Activated CD8-positive, alpha-beta memory T cell treated with anti-CD3 and anti-CD28 coated beads, Interleukin-2, amount 50 U/mL, for 48 hours (primary cell): ENCODE measurements at regions not wholly inside any gene's neighbourhood (a gene's known extent, or its start where the extent isn't known, plus 50 kb on each side); places are given as distances from the start of the nearest gene placed in this dataset.

Experiments
- DNase-seq: peaks from one replicate; pipeline ENCODE4 v3.0.0-alpha.2; 2020

- no peak for DNase-seq
Observed at GRCh38 chr5:68542207-68542606, 326.7 kb downstream of the PIK3R1 start.

- no peak for DNase-seq
Observed at GRCh38 chr5:68543212-68543611, 327.7 kb downstream of the PIK3R1 start.

DNA sequence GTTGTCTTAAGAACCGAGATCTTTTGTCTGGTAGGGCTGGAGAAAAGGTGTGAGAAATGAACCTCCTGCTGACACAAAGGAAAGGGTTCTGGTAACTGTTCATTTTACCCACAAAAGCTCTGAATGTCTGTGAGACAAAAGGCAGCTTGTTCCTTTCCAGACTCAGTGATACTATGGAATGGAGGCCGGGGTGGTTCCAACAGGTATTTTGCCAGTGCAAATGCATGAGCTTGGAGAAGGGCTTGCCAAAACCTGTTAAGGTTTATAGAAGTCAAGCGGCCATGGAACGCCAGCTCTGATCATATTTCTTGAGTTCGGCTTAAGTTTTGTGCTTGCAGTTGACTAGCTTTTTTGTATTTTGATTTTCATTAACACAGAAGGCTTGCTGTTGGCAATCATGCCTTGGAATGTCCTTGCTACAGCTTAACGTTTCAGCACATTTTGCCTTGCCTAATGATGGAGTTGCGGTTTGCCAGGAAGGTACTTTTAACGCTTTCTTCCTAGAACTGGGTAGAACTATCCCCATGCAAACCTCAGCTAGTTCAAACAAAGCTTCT is 328.6 kb downstream of the PIK3R1 start:
- DNase-seq, result no peak

GRCh38 chr5:68544648-68545552 is 329.3 kb downstream of the PIK3R1 start:
- no peak for DNase-seq

- no peak for DNase-seq
Observed at GRCh38 chr5:68545636-68546295, 330.2 kb downstream of the PIK3R1 start.

DNA sequence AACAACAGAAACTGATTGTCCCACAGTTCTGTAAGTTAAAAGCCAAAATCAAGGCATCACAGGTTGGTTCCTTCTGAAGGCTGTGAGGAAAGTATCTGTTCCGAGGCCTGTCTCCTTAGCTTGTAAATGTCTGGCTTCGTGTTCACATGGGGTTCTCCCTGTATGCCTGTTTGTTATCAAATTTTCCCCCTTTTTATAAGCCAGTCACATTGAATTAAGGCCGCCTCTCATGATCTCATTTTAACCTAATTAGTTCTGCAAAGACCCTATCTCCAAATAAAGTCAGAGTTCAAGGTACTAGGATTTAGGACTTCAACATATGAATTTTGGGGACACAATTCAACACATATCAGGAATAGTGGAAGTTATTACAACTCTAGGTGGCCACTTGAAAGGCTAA is 331.5 kb downstream of the PIK3R1 start:
- DNase-seq, result no peak

- no peak for DNase-seq
Observed at GRCh38 chr5:68547622-68548021, 332.1 kb downstream of the PIK3R1 start.

DNA sequence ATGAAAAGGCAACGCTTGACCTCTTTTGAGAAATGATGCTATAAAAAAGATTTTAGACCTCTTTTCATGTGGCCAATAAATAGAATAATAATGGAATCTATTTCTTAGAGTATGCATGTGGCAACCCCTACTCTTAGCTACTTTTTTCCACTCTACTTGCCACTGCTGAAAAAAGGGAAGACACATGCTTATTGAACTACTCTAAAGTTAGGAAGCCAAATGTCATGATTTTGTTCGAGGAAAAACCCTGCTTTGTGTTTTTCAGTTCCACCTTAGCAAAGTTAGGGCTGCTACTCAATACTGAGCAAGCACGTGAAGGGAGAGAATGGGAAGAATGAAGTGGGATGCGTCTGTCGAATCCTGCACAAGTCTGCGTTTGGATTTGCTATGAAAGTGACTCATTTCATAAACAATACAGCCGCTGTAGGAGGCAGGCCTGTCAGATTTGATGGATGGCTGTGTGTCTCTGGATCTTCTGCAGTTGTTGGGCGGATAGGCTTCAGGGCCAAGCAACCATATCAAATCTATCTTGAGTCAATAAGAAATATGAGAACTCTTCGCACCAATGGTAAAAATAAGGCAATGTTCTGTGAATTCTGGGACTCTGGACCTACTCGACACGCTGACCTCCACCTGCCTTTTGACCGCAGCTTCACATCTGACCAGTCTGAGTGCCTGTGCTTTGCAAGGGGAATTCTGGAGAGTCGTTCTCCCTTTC is 333.6 kb downstream of the PIK3R1 start:
- DNase-seq, result no peak

- DNase-seq, result no peak
Observed at GRCh38 chr5:68550015-68550414, 334.5 kb downstream of the PIK3R1 start.

DNA sequence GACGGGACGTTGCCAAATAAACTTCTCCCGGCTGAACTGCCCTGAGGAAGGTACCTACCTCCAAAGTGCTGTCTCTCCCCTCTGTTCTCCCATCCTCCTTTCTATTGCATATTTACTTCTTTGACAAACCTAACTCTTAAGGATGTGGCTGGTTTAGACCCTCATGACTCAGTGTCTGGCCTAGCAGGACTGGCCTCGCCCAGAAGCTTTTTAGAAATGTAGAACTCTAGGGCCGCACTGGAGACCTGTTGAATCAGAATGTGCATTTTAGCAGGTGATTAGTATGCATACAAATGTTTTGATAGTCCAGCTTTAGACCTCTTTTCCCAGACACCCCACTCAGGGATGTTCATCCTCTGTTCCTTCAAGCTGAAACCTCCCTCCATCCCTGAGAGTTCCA is 335.9 kb downstream of the PIK3R1 start:
- DNase-seq, result no peak

- no peak for DNase-seq
Observed at GRCh38 chr5:68554571-68555279, 339.2 kb downstream of the PIK3R1 start.

DNA sequence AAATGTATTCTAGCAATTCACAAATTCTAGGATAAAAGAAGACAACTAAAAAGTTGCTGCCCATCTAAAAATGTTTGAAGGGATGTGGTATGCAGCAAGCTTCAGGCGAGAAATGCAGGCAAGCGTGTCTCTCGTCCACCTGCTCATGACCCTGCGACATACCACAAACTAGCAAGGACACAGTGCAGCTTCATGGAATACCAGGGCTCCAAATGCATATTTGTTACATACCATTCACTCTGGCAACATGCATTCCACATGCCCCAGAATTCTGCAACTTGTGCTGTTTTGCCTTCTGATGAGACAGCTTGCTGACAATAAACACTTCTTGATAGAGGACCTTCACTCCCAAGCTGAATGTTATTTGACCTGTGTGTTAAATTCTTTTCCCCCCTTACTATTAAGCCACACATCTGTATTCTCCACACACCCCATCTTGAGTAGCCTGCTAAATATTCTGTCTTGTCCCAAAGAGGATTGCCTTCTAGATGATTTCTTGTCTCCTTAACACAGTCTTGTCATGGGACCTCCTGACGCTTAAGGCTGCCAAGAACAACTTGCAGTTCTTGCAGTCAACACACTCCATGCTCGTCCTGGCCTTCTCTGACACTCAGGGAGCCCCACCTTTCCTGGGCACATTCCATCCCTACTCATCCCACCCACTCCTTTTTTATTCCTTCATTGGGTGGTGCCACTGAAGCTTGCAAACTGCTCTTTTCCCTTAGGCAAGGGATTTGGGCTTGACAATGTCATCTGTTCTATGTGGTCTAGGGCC is 340.5 kb downstream of the PIK3R1 start:
- no peak for DNase-seq

GRCh38 chr5:68557162-68557936 is 341.8 kb downstream of the PIK3R1 start:
- no peak for DNase-seq

DNA sequence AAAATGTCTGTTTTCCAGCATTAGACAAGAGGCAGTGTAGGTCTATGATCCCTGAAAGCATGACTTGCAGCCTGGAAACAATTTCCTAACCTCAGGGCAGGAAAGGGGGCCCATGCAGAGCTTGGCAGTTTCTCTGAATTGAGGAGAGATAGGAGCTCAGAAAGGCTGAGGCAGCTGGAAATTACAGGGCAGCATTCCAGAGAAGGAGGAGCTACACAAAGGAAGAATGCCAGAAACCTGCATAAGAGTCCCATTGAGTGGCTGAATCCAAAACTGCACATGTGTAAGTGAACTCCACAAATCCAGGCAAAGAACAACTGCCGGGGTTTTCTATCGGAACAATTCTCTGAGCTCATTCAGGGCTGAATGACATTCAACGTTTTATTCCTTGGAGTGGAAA is 346.8 kb downstream of the PIK3R1 start:
- no peak for DNase-seq

DNA sequence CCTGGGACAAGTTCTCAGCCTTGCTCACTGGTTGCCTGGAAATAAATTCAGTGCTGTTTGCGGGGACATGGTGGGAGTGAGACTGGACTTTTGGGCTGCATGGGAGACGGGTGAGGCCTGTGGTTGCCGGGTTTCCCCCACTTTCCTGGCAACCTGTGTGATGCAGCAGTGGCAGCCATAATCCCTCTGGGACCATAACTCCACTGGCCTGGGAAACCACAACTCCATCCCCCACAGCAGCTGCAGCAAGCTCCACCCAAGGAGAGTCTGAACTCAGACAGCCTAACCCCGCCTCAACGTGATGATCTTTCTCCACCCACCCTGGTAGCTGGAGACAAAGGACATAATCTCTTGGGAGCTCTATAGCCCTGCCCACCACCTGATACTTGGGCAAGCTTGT is 349.9 kb downstream of the PIK3R1 start:
- no peak for DNase-seq

- DNase-seq, result no peak
Observed at GRCh38 chr5:68576805-68577204, 361.2 kb downstream of the PIK3R1 start.

DNA sequence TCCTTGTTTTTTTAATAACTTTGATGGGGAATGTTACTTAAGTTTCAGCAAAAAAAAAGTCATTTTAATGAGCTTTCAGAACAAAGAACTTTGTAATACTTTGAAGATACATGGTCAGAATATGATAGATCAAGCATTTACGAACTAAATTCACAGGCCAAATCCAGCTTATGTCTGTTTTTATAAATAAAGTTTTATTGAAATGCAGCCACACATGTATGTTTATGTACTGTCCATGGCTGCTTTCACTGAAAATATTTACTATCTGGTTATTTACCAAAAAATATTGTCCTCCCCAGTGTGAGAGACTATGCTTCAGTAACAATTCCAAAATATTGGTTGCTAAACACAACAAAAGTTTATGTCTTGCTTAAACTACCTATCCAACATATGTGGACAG is 366.7 kb downstream of the PIK3R1 start:
- DNase-seq, result no peak

DNA sequence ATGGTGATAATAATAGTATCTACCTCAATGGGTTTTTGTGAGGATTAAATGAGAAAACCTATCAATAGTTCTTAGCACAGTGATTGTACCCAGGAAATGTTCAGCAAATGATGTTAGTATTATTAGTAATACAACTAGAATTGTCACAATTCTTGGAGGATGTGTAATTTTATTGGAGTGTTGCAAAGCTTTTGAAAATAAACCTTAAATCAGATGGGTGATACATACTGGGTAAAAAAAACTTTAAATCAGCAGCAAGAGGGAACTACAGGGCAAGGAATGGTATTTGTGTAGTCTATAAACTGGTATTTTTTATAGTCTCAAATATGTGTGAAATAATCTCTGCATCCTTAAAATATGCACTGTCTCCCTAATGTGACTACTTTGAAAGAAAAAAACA is 371.6 kb downstream of the PIK3R1 start:
- DNase-seq, result no peak

GRCh38 chr5:68591850-68592249 is 376.3 kb downstream of the PIK3R1 start:
- DNase-seq, result no peak

DNA sequence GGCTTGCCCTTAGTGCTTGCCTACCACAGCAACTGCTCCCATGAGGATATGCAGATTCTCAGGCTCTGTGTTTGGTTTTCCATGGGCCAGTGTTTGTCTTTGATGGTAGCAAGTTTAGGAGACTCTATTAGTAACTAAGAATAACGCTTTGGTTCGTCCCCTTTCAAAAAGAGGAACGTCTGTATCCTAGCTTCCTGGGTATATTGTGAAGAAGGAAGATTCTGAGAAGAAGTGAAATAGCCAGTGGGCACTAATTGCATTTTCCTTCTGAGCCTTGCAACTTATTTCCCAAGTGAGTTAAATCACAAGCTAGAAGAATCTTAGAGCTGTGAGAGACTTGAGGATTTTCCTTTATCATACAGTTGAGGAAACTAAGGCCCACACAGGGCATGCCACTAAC is 376.8 kb downstream of the PIK3R1 start:
- no peak for DNase-seq

GRCh38 chr5:68593211-68593671 is 377.7 kb downstream of the PIK3R1 start:
- DNase-seq, result no peak
